HUES6 (cell line): ENCODE measurements at regions not wholly inside any gene's neighbourhood (a gene's known extent, or its start where the extent isn't known, plus 50 kb on each side); places are given as distances from the start of the nearest gene placed in this dataset.
"Not testable (repeated sequence)": the region's sequence is repeated elsewhere in the genome, so short reads cannot be mapped to it uniquely, and the experiment has no call there.

Source experiments
- H3K27ac ChIP-seq: 2 replicates; pipeline ENCODE4 v1.7.0; 2013; ENCODE audit warnings: low read depth, mild to moderate bottlenecking, low read length, inconsistent platforms
- H3K27me3 ChIP-seq: 2 replicates; pipeline ENCODE4 v1.6.1; 2013; ENCODE audit warnings: low read length; ENCODE audit not compliant: control insufficient read depth, insufficient read depth
- H3K36me3 ChIP-seq: 2 replicates; pipeline ENCODE4 v1.6.1; 2013; ENCODE audit warnings: low read length; ENCODE audit not compliant: control insufficient read depth, insufficient read depth
- H3K4me1 ChIP-seq: 2 replicates; pipeline ENCODE4 v1.6.1; 2013; ENCODE audit warnings: low read length; ENCODE audit not compliant: control insufficient read depth, insufficient read depth
- H3K4me3 ChIP-seq: 2 replicates; pipeline ENCODE4 v1.5.1; 2013; ENCODE audit warnings: low read depth, low read length
- H3K9ac ChIP-seq: one replicate; pipeline ENCODE4 v1.6.1; 2013; ENCODE audit warnings: mild to moderate bottlenecking, low read length
- H3K9me3 ChIP-seq: 2 replicates; pipeline ENCODE4 v1.6.1; 2013; ENCODE audit warnings: low read depth, low read length; ENCODE audit not compliant: control insufficient read depth, insufficient read depth

DNA sequence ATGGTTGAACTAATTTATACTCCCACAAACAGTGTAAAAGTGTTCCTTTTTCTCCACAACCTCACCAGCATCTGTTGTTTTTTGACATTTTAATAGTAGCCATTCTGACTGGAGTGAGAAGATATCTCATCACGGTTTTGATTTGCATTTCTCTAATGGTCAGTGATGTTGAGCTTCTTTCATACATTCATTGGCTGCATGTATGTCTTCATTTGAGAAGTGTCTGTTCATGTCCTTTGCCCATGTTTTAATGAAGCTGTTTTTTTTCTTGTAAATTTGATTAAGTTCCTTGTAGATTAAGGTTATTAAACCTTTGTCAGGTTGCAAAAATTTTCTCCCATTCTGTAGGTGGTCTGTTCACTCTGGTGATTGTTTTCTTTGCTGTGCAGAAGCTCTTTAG is 281.1 kb downstream of the PTH2R start:
- H3K27ac ChIP-seq, H3K9ac ChIP-seq, H3K27me3 ChIP-seq, H3K36me3 ChIP-seq, H3K4me1 ChIP-seq, H3K4me3 ChIP-seq: not testable (repeated sequence)
- peaks cover 15% of the 10 kb centered on the region for H3K9me3 ChIP-seq

DNA sequence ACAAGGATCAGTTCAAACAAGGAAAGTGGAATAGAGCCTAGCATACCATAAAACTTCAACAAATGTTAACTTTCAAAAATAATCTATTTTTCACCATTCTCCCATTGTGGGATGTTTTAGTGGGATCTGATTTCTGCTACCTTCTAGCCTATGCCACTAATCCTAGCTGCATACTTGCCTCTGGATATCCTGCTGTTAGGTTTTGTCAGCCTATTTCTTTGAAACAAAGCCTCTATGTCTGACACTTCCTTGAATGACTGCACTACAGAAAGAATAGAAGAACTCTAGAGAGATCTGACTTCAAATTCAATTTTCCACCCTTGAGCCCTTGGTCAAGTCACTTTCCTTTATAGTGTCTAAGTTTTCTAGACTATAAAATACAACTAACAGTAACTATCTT is 291.5 kb downstream of the PTH2R start:
- no peak overlapping the region for H3K27ac ChIP-seq
- no peaks in the 10 kb centered on the region for H3K36me3 ChIP-seq
- H3K27me3 ChIP-seq = no peaks in the 10 kb centered on the region
- no peak overlapping the region for H3K9ac ChIP-seq
- peaks cover 4% of the 10 kb centered on the region; the same call in 1 of the 2 replicates for H3K4me1 ChIP-seq
- no peak overlapping the region for H3K4me3 ChIP-seq
- H3K9me3 ChIP-seq = no peaks in the 10 kb centered on the region

DNA sequence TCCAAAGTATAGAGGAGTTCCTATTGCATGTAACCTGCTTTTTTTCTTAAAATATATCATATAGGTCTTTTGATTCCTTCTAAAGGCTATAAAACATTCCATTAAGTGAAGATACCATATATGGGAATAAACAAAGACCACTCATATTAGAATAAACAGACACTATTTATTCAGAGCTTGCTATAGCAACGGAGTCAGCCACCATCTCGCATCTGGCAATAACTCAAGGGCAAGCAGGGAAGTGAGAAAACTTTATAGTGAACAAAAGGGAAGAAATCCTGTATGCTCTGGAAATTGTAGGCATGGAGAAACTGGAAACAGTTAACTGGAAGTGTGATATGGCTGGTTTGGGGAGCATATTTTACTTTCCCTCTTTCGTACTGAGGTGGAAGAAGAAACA is 301.9 kb downstream of the PTH2R start:
- Histone ChIP-seq H3K27ac (no peak overlapping the region), H3K4me3 (no peak overlapping the region), H3K36me3 (no peaks in the 10 kb centered on the region), H3K9ac (no peak overlapping the region), H3K27me3 (no peaks in the 10 kb centered on the region), H3K9me3 (no peaks in the 10 kb centered on the region), H3K4me1 (no peaks in the 10 kb centered on the region)

DNA sequence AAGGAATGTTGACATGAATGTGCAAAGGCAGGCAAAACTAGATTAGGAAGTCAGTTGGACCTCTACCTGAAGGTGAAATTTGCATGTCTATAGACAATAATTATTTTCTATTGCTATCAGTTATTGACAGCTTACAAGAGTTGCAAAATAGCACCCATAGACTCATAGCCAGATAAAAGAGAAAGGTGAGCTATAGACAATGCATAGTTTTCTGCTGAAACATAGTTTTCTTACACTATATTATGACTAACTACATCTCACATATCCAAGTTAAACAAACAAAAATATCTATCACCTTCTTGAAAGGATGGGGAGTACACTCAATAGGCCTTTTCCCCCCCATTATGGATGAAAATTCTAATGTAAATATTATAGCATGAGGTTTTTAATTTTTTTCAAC is 305.0 kb downstream of the PTH2R start:
- H3K9me3 ChIP-seq = no peaks in the 10 kb centered on the region

DNA sequence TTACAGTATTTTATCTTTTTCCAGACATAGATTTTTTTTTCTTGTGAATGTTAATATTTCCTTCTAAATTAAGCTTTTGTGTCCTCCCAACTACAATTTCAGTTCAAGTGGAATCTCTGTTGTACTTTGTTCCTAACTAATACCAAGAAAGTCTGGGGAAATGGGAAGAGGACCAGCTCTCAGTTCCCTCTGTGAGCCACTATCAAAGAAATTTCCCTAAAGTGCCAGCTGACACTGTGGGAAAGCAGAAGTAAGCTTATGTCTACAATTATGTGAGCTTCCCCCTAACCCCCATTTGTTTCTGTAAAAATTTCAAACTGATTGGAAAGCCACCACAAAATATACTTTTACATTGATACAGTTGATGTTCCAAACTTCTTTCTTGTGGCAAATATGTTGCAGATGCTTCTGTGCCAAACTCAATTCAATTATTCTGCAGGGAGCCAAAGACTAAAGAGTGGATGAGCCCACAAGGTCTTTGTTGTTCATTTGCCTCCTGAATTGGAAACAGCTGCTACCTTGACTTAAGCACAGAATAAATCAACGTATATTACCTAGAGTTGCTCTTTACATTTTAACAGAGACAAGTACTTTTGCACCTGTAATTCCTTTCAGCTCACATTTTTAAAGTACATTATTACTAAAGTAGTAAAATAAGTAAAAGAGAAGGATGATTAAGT is 306.6 kb downstream of the PTH2R start:
- Histone ChIP-seq H3K27me3 (no peaks in the 10 kb centered on the region), H3K36me3 (no peaks in the 10 kb centered on the region), H3K27ac (no peak overlapping the region), H3K4me1 (no peaks in the 10 kb centered on the region), H3K4me3 (no peak overlapping the region), H3K9me3 (no peaks in the 10 kb centered on the region), H3K9ac (no peak overlapping the region)

More for the DNA sequence above, 305.0 kb downstream of the PTH2R start:
- no peaks in the 10 kb centered on the region for H3K4me1 ChIP-seq
- H3K9ac ChIP-seq = no peak overlapping the region
- H3K27ac ChIP-seq = no peak overlapping the region
- H3K36me3 ChIP-seq = no peaks in the 10 kb centered on the region
- no peak overlapping the region for H3K4me3 ChIP-seq
- H3K27me3 ChIP-seq = no peaks in the 10 kb centered on the region

DNA sequence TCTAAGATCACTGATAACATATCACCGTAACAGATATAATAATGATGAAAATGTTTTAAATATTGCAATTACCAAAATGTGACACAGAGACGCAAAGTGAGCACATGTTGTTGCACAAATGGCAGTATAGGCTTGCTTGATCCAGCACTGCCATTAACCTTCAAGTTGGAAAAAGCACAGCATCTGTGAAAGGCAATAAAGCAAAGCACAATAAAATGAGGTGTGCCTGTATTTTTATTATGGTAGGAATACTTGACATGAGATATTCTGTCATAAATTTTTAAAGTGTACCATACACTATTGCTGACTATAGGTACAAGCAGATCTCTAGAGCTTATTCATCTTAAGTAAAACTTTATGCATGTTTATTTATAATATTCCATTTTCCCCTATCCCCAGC is 312.2 kb downstream of the PTH2R start:
- no peaks in the 10 kb centered on the region for H3K36me3 ChIP-seq
- no peak overlapping the region for H3K27ac ChIP-seq
- no peak overlapping the region for H3K4me3 ChIP-seq
- no peak overlapping the region for H3K9ac ChIP-seq
- H3K4me1 ChIP-seq = no peaks in the 10 kb centered on the region
- no peaks in the 10 kb centered on the region for H3K27me3 ChIP-seq
- H3K9me3 ChIP-seq = no peaks in the 10 kb centered on the region

DNA sequence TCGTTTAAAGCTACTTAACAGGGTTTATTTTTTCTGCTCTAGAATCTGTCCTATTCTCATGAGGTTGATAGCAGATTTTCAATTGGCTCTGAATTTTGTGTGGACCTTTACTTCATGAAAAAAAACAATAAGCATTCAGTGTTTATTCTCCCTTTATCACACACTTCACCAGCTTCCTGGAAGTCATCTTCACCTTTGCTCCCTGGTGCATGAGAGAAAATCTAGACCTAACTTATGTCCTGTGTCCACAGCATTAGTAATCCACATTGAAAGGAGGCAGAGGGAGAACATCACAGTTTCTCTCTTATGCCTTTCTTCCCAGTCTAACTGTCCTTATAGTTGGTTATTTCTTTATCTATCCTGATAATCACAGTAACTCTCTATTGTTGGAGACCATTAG is 316.1 kb downstream of the PTH2R start:
- Histone ChIP-seq H3K4me1 (no peaks in the 10 kb centered on the region), H3K27me3 (no peaks in the 10 kb centered on the region), H3K27ac (no peak overlapping the region), H3K9ac (no peak overlapping the region), H3K9me3 (no peaks in the 10 kb centered on the region), H3K36me3 (no peaks in the 10 kb centered on the region), H3K4me3 (no peak overlapping the region)

DNA sequence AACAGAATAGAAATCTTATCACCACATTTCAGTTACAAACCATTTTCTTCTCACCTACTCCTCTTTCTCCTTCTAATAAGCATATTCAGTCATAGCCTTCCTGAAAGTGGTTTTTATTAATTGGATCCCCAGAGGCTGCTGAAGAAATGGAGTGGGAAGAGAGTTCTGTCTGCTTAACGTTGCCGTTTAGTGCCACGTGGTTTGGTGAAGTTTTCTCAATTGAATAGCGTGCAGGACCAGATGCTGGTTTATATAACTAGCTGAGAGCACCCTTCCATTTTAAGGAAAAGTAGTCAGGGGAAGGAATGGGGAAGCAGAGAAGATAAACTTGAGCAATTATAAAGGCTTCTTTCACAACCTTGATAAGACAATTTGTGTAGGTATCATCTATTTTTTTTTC is 318.7 kb downstream of the PTH2R start:
- no peaks in the 10 kb centered on the region for H3K36me3 ChIP-seq
- no peaks in the 10 kb centered on the region for H3K9me3 ChIP-seq
- no peaks in the 10 kb centered on the region for H3K4me1 ChIP-seq
- H3K4me3 ChIP-seq = no peak overlapping the region
- no peaks in the 10 kb centered on the region for H3K27me3 ChIP-seq
- H3K9ac ChIP-seq = no peak overlapping the region
- no peak overlapping the region for H3K27ac ChIP-seq

DNA sequence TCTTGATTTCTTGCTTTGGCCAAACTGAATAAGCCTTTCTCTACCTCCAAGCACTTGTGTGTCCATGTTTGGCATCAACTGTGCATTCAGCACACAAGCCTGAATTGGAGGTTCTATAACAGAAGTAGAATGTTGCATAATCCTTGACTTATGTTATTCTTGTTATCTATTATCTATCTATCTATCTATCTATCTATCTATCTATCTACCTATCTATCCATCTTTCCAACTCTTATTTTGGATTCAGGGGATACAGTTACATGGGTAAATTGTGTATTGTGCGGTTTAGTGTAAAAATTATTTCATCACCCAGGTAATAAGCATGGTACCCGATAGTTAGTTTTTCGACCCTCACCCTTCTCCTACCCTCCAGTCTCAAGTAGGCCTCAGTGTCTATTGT is 319.6 kb downstream of the PTH2R start:
- Histone ChIP-seq H3K27me3 (no peaks in the 10 kb centered on the region), H3K36me3 (no peaks in the 10 kb centered on the region), H3K4me1 (no peaks in the 10 kb centered on the region)

DNA sequence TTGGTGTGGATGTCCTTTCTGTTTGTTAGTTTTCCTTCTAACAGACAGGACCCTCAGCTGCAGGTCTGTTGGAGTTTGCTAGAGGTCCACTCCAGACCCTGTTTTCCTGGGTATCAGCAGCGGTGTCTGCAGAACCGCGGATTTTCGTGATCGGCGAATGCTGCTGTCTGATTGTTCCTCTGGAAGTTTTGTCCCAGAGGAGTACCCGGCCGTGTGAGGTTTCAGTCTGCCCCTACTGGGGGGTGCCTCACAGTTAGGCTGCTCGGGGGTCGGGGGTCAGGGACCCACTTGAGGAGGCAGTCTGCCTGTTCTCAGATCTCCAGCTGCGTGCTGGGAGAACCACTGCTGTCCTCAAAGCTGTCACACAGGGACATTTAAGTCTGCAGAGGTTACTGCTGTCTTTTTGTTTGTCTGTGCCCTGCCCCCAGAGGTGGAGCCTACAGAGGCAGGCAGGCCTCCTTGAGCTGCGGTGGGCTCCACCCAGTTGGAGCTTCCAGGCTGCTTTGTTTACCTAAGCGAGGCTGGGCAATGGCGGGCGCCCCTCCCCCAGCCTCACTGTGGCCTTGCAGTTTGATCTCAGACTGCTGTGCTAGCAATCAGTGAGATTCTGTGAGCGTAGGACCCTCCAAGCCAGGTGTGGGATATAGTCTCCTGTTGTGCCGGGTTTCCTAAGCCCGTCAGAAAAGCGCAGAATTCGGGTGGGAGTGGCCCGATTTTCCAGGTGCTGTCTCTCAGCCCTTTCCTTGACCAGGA is 345.2 kb downstream of the PTH2R start:
- not testable (repeated sequence) for H3K9me3 ChIP-seq, H3K4me1 ChIP-seq, H3K27me3 ChIP-seq, H3K9ac ChIP-seq, H3K4me3 ChIP-seq, H3K27ac ChIP-seq, H3K36me3 ChIP-seq

More for the DNA sequence above, 319.6 kb downstream of the PTH2R start:
- Histone ChIP-seq H3K4me3 (no peak overlapping the region), H3K9me3 (no peaks in the 10 kb centered on the region), H3K9ac (no peak overlapping the region), H3K27ac (no peak overlapping the region)

DNA sequence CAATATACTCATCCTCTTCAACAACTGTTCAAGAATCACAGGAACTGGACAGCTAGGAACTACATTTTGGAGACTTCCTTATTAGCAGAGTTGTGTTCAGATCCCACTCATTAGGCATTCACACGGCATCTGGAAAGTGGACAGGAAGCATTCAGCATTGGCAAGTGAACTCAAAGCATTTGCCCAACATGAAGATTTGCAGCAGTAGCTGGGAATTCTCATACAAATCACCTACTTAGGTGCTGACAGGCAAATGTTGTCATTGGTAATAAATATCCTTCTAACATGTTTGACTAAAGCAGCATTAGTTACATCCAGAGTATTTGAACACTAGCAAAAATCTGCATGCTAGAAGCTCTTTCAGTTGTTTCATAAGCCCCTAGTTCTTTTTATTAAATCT is 350.8 kb downstream of the PTH2R start:
- no peak overlapping the region for H3K27ac ChIP-seq
- no peak overlapping the region for H3K4me3 ChIP-seq

More for the DNA sequence above, 350.8 kb downstream of the PTH2R start:
- H3K27me3 ChIP-seq = no peaks in the 10 kb centered on the region
- H3K9ac ChIP-seq = no peak overlapping the region
- no peaks in the 10 kb centered on the region for H3K36me3 ChIP-seq
- H3K4me1 ChIP-seq = no peaks in the 10 kb centered on the region
- peaks cover 2% of the 10 kb centered on the region; the same call in 1 of the 2 replicates for H3K9me3 ChIP-seq
